OCI-LY7 (cell line): ENCODE measurements at regions not wholly inside any gene's neighbourhood (a gene's known extent, or its start where the extent isn't known, plus 50 kb on each side); places are given as distances from the start of the nearest gene placed in this dataset.

ENCODE experiments used
- BruUV-seq: library from RNA; stranded (reverse); fragments of 400-500 nt; replicated peaks from 2 replicates; lab custom pipeline; 2021; lab: Mats Ljungman, UMichigan
- CTCF ChIA-PET: fragments of 300-600 bp; sonication (Branson Sonifier 250); formaldehyde crosslinking; loops from one replicate; lab custom pipeline; 2022; ENCODE audit warnings: antibody characterized with exemption; ENCODE audit not compliant: unreplicated experiment; lab: Charles Lee
- POLR2A ChIA-PET: fragments of 300-600 bp; sonication (Branson Sonifier 250); formaldehyde crosslinking; loops from one replicate; lab custom pipeline; 2022; ENCODE audit warnings: antibody characterized with exemption; lab: Charles Lee
- DNase-seq: peaks from one replicate; pipeline ENCODE4 v3.0.0-alpha.2; 2015; ENCODE audit warnings: low spot score
- H2AFZ ChIP-seq: fragments of 200-600 bp; sonication (generic), shearing (Covaris generic); 2 replicates; pipeline ENCODE4 v1.6.1; 2014; ENCODE audit warnings: mild to moderate bottlenecking, antibody characterized with exemption, low read length, moderate library complexity
- H3K27ac ChIP-seq: fragments of 200-600 bp; sonication (generic); 2 replicates; pipeline ENCODE4 v1.5.1; 2014; ENCODE audit warnings: mixed run types, low read depth, mild to moderate bottlenecking, moderate library complexity, low read length, inconsistent platforms; ENCODE audit not compliant: poor library complexity, severe bottlenecking
- H3K36me3 ChIP-seq: fragments of 200-600 bp; sonication (generic); 2 replicates; pipeline ENCODE4 v1.6.1; 2014; ENCODE audit warnings: mild to moderate bottlenecking, antibody characterized with exemption, low read length, moderate library complexity, mixed read lengths; ENCODE audit not compliant: insufficient read depth
- H3K4me1 ChIP-seq: fragments of 200-600 bp; sonication (generic); 2 replicates; pipeline ENCODE4 v1.5.1; 2014; ENCODE audit warnings: mild to moderate bottlenecking, low read length; ENCODE audit not compliant: insufficient read depth, poor library complexity, severe bottlenecking
- H3K4me2 ChIP-seq: fragments of 200-600 bp; sonication (generic); 2 replicates; pipeline ENCODE4 v1.6.1; 2014; ENCODE audit warnings: mild to moderate bottlenecking, low read length
- H3K4me3 ChIP-seq: fragments of 200-600 bp; sonication (generic); 2 replicates; pipeline ENCODE4 v1.5.1; 2014; ENCODE audit warnings: mild to moderate bottlenecking, low read depth, low read length; ENCODE audit not compliant: poor library complexity, severe bottlenecking
- H3K79me2 ChIP-seq: fragments of 200-600 bp; sonication (generic); 2 replicates; pipeline ENCODE4 v1.6.1; 2016; ENCODE audit warnings: low read depth, mild to moderate bottlenecking, low read length, moderate library complexity, mixed read lengths; ENCODE audit not compliant: insufficient read depth
- H3K9me2 ChIP-seq: fragments of 200-600 bp; sonication (generic); 2 replicates; pipeline ENCODE4 v1.6.1; 2016; ENCODE audit warnings: mild to moderate bottlenecking, low read length, mixed read lengths; ENCODE audit not compliant: insufficient read depth
- H3K9me3 ChIP-seq: fragments of 200-600 bp; sonication (generic); 2 replicates; pipeline ENCODE4 v1.6.1; 2014; ENCODE audit warnings: mild to moderate bottlenecking, mixed run types, low read length, mixed read lengths
- H4K20me1 ChIP-seq: fragments of 200-600 bp; sonication (generic); 2 replicates; pipeline ENCODE4 v1.6.1; 2014; ENCODE audit warnings: mild to moderate bottlenecking, antibody characterized with exemption, low read length, moderate library complexity, mixed read lengths; ENCODE audit not compliant: insufficient read depth
- EZH2phosphoT487 ChIP-seq: fragments of 200-600 bp; sonication (generic); IDR thresholded peaks from 2 replicates; pipeline ENCODE4 v1.6.1; 2018; ENCODE audit warnings: low read depth, borderline replicate concordance, mild to moderate bottlenecking, mixed run types, antibody characterized with exemption, low read length, moderate library complexity, mixed read lengths
- intact Hi-C: fragments of 100-400 bp; cut with micrococcal nuclease; formaldehyde crosslinking; loops from one replicate; pipeline ENCODE4 v1.10.0; 2022; ENCODE audit not compliant: unreplicated experiment
- TF ChIP-seq, protein P1 (sequence below): fragments of 200-600 bp; sonication (generic); conservative IDR thresholded peaks from 2 replicates; pipeline ENCODE4 v1.5.1; 2014; ENCODE audit warnings: mild to moderate bottlenecking, antibody characterized with exemption, low read length, moderate library complexity, mixed read lengths

GRCh38 chr14:97942921-97943320 is 1145.7 kb downstream of the VRK1 start:
- CTCF ChIA-PET: no interaction called here
- no peak overlapping the region for H2AFZ ChIP-seq
- H3K9me2 ChIP-seq: no peaks in the 10 kb centered on the region
- no peak for DNase-seq
- no peak overlapping the region for H3K4me2 ChIP-seq
- no TSS peak for BruUV-seq
- H3K27ac ChIP-seq: no peak overlapping the region
- POLR2A ChIA-PET: no interaction called here
- H3K4me1 ChIP-seq: no peaks in the 10 kb centered on the region
- no peaks in the 10 kb centered on the region for H3K36me3 ChIP-seq
- no peaks in the 10 kb centered on the region for H4K20me1 ChIP-seq
- no peaks in the 10 kb centered on the region for H3K9me3 ChIP-seq
- no peak overlapping the region for H3K4me3 ChIP-seq
- intact Hi-C loops: no loop called here
- no peaks in the 10 kb centered on the region for H3K79me2 ChIP-seq
- no peak for TF ChIP-seq EZH2phosphoT487
- TF ChIP-seq, protein P1, sequence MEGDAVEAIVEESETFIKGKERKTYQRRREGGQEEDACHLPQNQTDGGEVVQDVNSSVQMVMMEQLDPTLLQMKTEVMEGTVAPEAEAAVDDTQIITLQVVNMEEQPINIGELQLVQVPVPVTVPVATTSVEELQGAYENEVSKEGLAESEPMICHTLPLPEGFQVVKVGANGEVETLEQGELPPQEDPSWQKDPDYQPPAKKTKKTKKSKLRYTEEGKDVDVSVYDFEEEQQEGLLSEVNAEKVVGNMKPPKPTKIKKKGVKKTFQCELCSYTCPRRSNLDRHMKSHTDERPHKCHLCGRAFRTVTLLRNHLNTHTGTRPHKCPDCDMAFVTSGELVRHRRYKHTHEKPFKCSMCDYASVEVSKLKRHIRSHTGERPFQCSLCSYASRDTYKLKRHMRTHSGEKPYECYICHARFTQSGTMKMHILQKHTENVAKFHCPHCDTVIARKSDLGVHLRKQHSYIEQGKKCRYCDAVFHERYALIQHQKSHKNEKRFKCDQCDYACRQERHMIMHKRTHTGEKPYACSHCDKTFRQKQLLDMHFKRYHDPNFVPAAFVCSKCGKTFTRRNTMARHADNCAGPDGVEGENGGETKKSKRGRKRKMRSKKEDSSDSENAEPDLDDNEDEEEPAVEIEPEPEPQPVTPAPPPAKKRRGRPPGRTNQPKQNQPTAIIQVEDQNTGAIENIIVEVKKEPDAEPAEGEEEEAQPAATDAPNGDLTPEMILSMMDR: no peak

DNA sequence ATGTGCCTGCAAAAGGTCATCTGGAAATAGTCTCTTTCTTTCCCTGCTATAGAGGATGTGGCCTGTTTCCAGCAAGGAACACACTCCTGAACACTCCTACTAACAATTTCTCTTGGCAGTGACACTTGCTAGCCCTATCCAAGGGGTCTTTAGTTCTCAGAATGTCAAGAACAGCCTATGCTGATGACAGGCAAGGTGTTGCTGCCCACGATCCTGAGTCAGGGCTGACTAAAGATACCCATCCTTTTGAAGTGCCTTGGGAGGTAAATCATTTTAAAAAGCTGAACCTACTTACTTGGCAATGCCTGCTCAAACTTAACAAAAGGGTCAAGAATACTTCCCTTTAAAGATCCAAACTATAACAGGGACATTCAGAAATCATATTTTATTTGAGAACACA is 1146.4 kb downstream of the VRK1 start:
- intact Hi-C loops: no loop called here
- ChIA-PET CTCF (no interaction called here), POLR2A (no interaction called here)
- no peaks in the 10 kb centered on the region for H3K36me3 ChIP-seq
- no peak overlapping the region for H3K4me2 ChIP-seq
- no peaks in the 10 kb centered on the region for H3K9me2 ChIP-seq
- no peak overlapping the region for H3K4me3 ChIP-seq
- no peak for DNase-seq
- no peaks in the 10 kb centered on the region for H3K9me3 ChIP-seq
- H2AFZ ChIP-seq: no peak overlapping the region
- no peak overlapping the region for H3K27ac ChIP-seq
- no peaks in the 10 kb centered on the region for H4K20me1 ChIP-seq
- H3K4me1 ChIP-seq: no peaks in the 10 kb centered on the region
- BruUV-seq: no TSS peak
- H3K79me2 ChIP-seq: no peaks in the 10 kb centered on the region
- TF ChIP-seq EZH2phosphoT487: no peak
- TF ChIP-seq, protein P1: no peak

DNA sequence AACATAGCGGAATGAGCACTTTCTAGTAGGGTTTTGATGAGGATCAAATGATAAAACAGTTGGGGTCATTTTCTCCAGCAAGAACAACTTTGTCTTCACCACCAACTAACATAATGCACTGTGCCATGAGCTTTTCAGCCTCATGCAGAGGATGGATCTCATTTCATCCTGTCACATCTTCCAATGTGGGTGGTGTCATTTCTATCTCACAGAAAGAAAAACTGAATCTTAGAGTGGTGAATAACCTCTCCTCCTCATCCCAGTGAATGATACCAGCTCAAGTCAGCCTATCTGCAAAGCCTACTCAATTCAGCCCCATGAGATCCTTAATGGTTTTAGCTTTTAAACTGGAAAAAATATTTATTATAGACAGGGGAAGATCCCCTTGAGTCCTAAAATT is 1147.2 kb downstream of the VRK1 start:
- H3K4me2 ChIP-seq: no peak overlapping the region
- H3K9me2 ChIP-seq: no peaks in the 10 kb centered on the region
- intact Hi-C loops: no loop called here
- no peaks in the 10 kb centered on the region for H4K20me1 ChIP-seq
- no peak overlapping the region for H2AFZ ChIP-seq
- no peaks in the 10 kb centered on the region for H3K4me1 ChIP-seq
- no peaks in the 10 kb centered on the region for H3K36me3 ChIP-seq
- no peak for DNase-seq
- no peaks in the 10 kb centered on the region for H3K9me3 ChIP-seq
- ChIA-PET CTCF (no interaction called here), POLR2A (no interaction called here)
- H3K27ac ChIP-seq: no peak overlapping the region
- no peak for TF ChIP-seq EZH2phosphoT487
- H3K4me3 ChIP-seq: no peak overlapping the region
- no TSS peak for BruUV-seq
- H3K79me2 ChIP-seq: no peaks in the 10 kb centered on the region
